ENCODE measurements at regions not wholly inside any gene's neighbourhood (a gene's known extent, or its start where the extent isn't known, plus 50 kb on each side); places are given as distances from the start of the nearest gene placed in this dataset.

GRCh38 chr11:28819741-28820140, 711.6 kb downstream of the METTL15 start:
- Histone ChIP-seq H3K4me3 (ENCODE audit: control extremely low read depth in 1 of 5, extremely low read depth in 1 of 5, insufficient read depth in 1 of 5, low read depth in 2 of 5, low read length in 4 of 5) (no peak overlapping the region), H3K36me3 (replicated peaks in 1 of 2; ENCODE audit: control extremely low read depth in 1 of 2, control insufficient read depth in 1 of 2, extremely low read depth in 1 of 2, insufficient read depth in 2 of 2, low read length in 1 of 2) (no peaks in the 10 kb centered on the region), H3K4me2 (replicated peaks; ENCODE audit: low read depth, low read length, poor library complexity, severe bottlenecking) (no peak overlapping the region), H4K20me1 (ENCODE audit: control insufficient read depth, insufficient read depth, low read length, poor library complexity, severe bottlenecking) (no peaks in the 10 kb centered on the region), H3K4me1 (ENCODE audit: control insufficient read depth in 2 of 2, insufficient read depth in 2 of 2, low read length in 2 of 2) (no peaks in the 10 kb centered on the region), H3K27me3 (replicated peaks in 1 of 4; ENCODE audit: control extremely low read depth in 1 of 4, control insufficient read depth in 3 of 4, insufficient read depth in 4 of 4, low read length in 3 of 4) (no peaks in the 10 kb centered on the region), H3K79me2 (ENCODE audit: control insufficient read depth, insufficient read depth, low read length) (no peaks in the 10 kb centered on the region), H3K9me3 (ENCODE audit: control extremely low read depth in 1 of 3, control insufficient read depth in 2 of 3, insufficient read depth in 1 of 3, low read length in 2 of 3) (no peaks in the 10 kb centered on the region), H2AFZ (ENCODE audit: insufficient read depth, low read depth, low read length, poor library complexity, severe bottlenecking) (no peak overlapping the region), H3K9ac (ENCODE audit: low read length) (no peak overlapping the region), H3K27ac (ENCODE audit: low read length in 2 of 2) (no peak overlapping the region)
- TF ChIP-seq CTCF (IDR thresholded peaks at IDR 0.05) (no peak), EZH2 (IDR thresholded peaks at IDR 0.05; ENCODE audit: borderline replicate concordance, insufficient read depth, low read depth, low read length, poor library complexity, severe bottlenecking) (no peak)
- H3K4me3 Mint-ChIP-seq, result no peak overlapping the region
- no peaks in the 10 kb centered on the region for H3K9me3 Mint-ChIP-seq (ENCODE audit: insufficient read depth)
- 100% methylated on average over 1 of the region's 4 CpGs for WGBS (ENCODE audit: insufficient coverage)
- DNase-seq, result no peak
- no peaks in the 10 kb centered on the region for H3K4me1 Mint-ChIP-seq
- intact Hi-C loops (cut with micrococcal nuclease), result no loop called here
- ChIA-PET CTCF (no interaction called here), POLR2A (no interaction called here)
- no peak overlapping the region for H3K27ac Mint-ChIP-seq
- no peaks in the 10 kb centered on the region for H3K27me3 Mint-ChIP-seq
- ATAC-seq (ENCODE audit: low read depth), result no peak

GRCh38 chr11:28815110-28815509, 706.9 kb downstream of the METTL15 start:
- no peak overlapping the region for H3K4me2 ChIP-seq (replicated peaks; ENCODE audit: low read depth, low read length, poor library complexity, severe bottlenecking)
- intact Hi-C loops (cut with micrococcal nuclease), result no loop called here
- no peak overlapping the region for H2AFZ ChIP-seq (ENCODE audit: insufficient read depth, low read depth, low read length, poor library complexity, severe bottlenecking)
- H3K27ac Mint-ChIP-seq, result no peak overlapping the region
- H3K9me3 Mint-ChIP-seq (ENCODE audit: insufficient read depth), result no peaks in the 10 kb centered on the region
- H3K9ac ChIP-seq (ENCODE audit: low read length), result no peak overlapping the region
- no peak overlapping the region for H3K4me3 Mint-ChIP-seq
- H3K9me3 ChIP-seq (ENCODE audit: control extremely low read depth in 1 of 3, control insufficient read depth in 2 of 3, insufficient read depth in 1 of 3, low read length in 2 of 3), result no peaks in the 10 kb centered on the region
- POLR2A ChIA-PET, result no interaction called here
- no peaks in the 10 kb centered on the region for H3K27me3 ChIP-seq (replicated peaks in 1 of 4; ENCODE audit: control extremely low read depth in 1 of 4, control insufficient read depth in 3 of 4, insufficient read depth in 4 of 4, low read length in 3 of 4)
- no peaks in the 10 kb centered on the region for H4K20me1 ChIP-seq (ENCODE audit: control insufficient read depth, insufficient read depth, low read length, poor library complexity, severe bottlenecking)
- H3K27ac ChIP-seq (ENCODE audit: low read length in 2 of 2), result no peak overlapping the region
- H3K79me2 ChIP-seq (ENCODE audit: control insufficient read depth, insufficient read depth, low read length), result no peaks in the 10 kb centered on the region
- H3K27me3 Mint-ChIP-seq, result no peaks in the 10 kb centered on the region
- H3K4me1 Mint-ChIP-seq, result no peaks in the 10 kb centered on the region
- no CpG with 5 or more reads among the region's 4 CpGs for WGBS (ENCODE audit: insufficient coverage)
- H3K4me1 ChIP-seq (ENCODE audit: control insufficient read depth in 2 of 2, insufficient read depth in 2 of 2, low read length in 2 of 2), result no peaks in the 10 kb centered on the region
- ATAC-seq (ENCODE audit: low read depth) (no peak), DNase-seq (no peak)
- TF ChIP-seq CTCF (IDR thresholded peaks at IDR 0.05), result no peak
- no peak for TF ChIP-seq EZH2 (IDR thresholded peaks at IDR 0.05; ENCODE audit: borderline replicate concordance, insufficient read depth, low read depth, low read length, poor library complexity, severe bottlenecking)
- CTCF ChIA-PET, result no interaction called here
- no peak overlapping the region for H3K4me3 ChIP-seq (ENCODE audit: control extremely low read depth in 1 of 5, extremely low read depth in 1 of 5, insufficient read depth in 1 of 5, low read depth in 2 of 5, low read length in 4 of 5)
- no peaks in the 10 kb centered on the region for H3K36me3 ChIP-seq (replicated peaks in 1 of 2; ENCODE audit: control extremely low read depth in 1 of 2, control insufficient read depth in 1 of 2, extremely low read depth in 1 of 2, insufficient read depth in 2 of 2, low read length in 1 of 2)

Data from B cell (primary cell).